Ovary (tissue), 7 donors: ENCODE measurements at regions not wholly inside any gene's neighbourhood (a gene's known extent, or its start where the extent isn't known, plus 50 kb on each side); places are given as distances from the start of the nearest gene placed in this dataset.

ENCODE experiments used
- DNase-seq, 5 donors: peaks; one replicate each; pipeline ENCODE4 v3.0.0-alpha.2; 2019 to 2020
- H3K27ac ChIP-seq, 2 donors: fragments of 200-600 bp; one replicate each; pipeline versions ENCODE4 v1.5.1 to v1.8.0; 2019 to 2022
- H3K27me3 ChIP-seq: fragments of 200-600 bp; one replicate; pipeline ENCODE4 v1.8.0; 2022
- H3K36me3 ChIP-seq: fragments of 200-600 bp; sonication (generic); one replicate; pipeline ENCODE4 v1.5.1; 2019
- H3K4me1 ChIP-seq: one replicate; pipeline ENCODE4 v1.8.1; 2013; ENCODE audit warnings: mild to moderate bottlenecking, moderate library complexity; ENCODE audit not compliant: insufficient read depth
- H3K4me3 ChIP-seq: fragments of 200-600 bp; sonication (generic); one replicate; pipeline ENCODE4 v1.5.1; 2017
- H3K9me3 ChIP-seq, 2 donors: fragments of 200-600 bp in 1 of 2; sonication (generic) in 1 of 2; one replicate each; pipeline versions ENCODE4 v1.5.1 to v1.8.1; 2013 to 2019; ENCODE audit warnings: mild to moderate bottlenecking in 1 of 2, moderate library complexity in 1 of 2
- CTCF ChIP-seq, 3 donors: fragments of 450-650 bp in 2 of 3; fragments of 200-600 bp in 1 of 3; IDR thresholded peaks; one replicate each; pipeline versions ENCODE4 v1.5.1 to v1.8.0; 2016 to 2022; ENCODE audit warnings: antibody characterized with exemption in 3 of 3, mild to moderate bottlenecking in 1 of 3
- EP300 ChIP-seq: sonication (generic); formaldehyde crosslinking; IDR thresholded peaks from one replicate; pipeline ENCODE4 v1.6.1; 2017; ENCODE audit warnings: antibody characterized with exemption
- POLR2A ChIP-seq: fragments of 450-650 bp; IDR thresholded peaks from one replicate; pipeline ENCODE4 v1.6.1; 2017; ENCODE audit warnings: antibody characterized with exemption, mild to moderate bottlenecking, moderate library complexity
- WGBS, 3 donors: extraction: QIAGEN DNeasy Blood & Tissue Kit in 1 of 3; methylation state at CpG; one replicate each; pipeline versions ENCODE4 v1.1.5 to v1.1.7; 2013 to 2017; 5-methylcytosine and 5-hydroxymethylcytosine counted together
- intact Hi-C, 4 donors: fragments of 100-400 bp; cut with DNase I; formaldehyde crosslinking; loops; one replicate each; pipeline versions ENCODE4 v1.11.0 to v1.15.1; 2022 to 2023
- donor health status: DM: no; HTN: no; CAD: no; lungs with moderate emphysema.
- donor health status: DM: no; HTN: no; CAD: no.
- donor health status: Bipolar disorder and iron deficiency.
- donor health status: DM: no; HTN: no; CAD: no.
- donor health status: DM: yes; HTN: yes; CAD: no.

GRCh38 chr20:9911519-9911918, 72.6 kb upstream of the PAK5 start:
- H3K27me3 ChIP-seq, result no peaks in the 10 kb centered on the region
- DNase-seq, result no peak
- H3K9me3 ChIP-seq, result no peaks in the 10 kb centered on the region
- no peaks in the 10 kb centered on the region for H3K36me3 ChIP-seq
- intact Hi-C loops, result no loop called here
- H3K4me1 ChIP-seq, result no peaks in the 10 kb centered on the region
- TF ChIP-seq CTCF (IDR thresholded peaks at IDR 0.05), result no peak
- no peak for TF ChIP-seq POLR2A
- no peak for TF ChIP-seq EP300
- no peak overlapping the region for H3K27ac ChIP-seq
- 60 to 72% (median 67%) methylated on average over 3 of the region's 3 CpGs for WGBS, 3 donors
- no peak overlapping the region for H3K4me3 ChIP-seq

GRCh38 chr20:9909167-9909566, 70.3 kb upstream of the PAK5 start:
- Histone ChIP-seq H3K4me3 (no peak overlapping the region), H3K9me3 (no peaks in the 10 kb centered on the region), H3K4me1 (no peaks in the 10 kb centered on the region), H3K27ac (no peak overlapping the region), H3K27me3 (no peaks in the 10 kb centered on the region), H3K36me3 (no peaks in the 10 kb centered on the region)
- DNase-seq, result no peak
- TF ChIP-seq EP300 (no peak), POLR2A (no peak), CTCF (IDR thresholded peaks at IDR 0.05) (no peak)
- intact Hi-C loops, result no loop called here

GRCh38 chr20:9903048-9903655, 64.3 kb upstream of the PAK5 start:
- Histone ChIP-seq H3K9me3 (no peaks in the 10 kb centered on the region), H3K27me3 (no peaks in the 10 kb centered on the region), H3K4me1 (no peaks in the 10 kb centered on the region), H3K36me3 (no peaks in the 10 kb centered on the region), H3K27ac (no peak overlapping the region), H3K4me3 (no peak overlapping the region)
- 0 to 18% (median 13%) methylated on average over 1 of the region's 1 CpG for WGBS, 3 donors
- TF ChIP-seq CTCF (IDR thresholded peaks at IDR 0.05) (no peak), EP300 (no peak), POLR2A (no peak)
- intact Hi-C loops, result no loop called here
- DNase-seq, result no peak

GRCh38 chr20:9889270-9889981, 50.5 kb upstream of the PAK5 start:
- TF ChIP-seq EP300 (no peak), CTCF (IDR thresholded peaks at IDR 0.05) (no peak), POLR2A (no peak)
- Histone ChIP-seq H3K9me3 (no peaks in the 10 kb centered on the region), H3K27me3 (no peaks in the 10 kb centered on the region), H3K4me3 (no peak overlapping the region), H3K27ac (no peak overlapping the region), H3K36me3 (no peaks in the 10 kb centered on the region), H3K4me1 (no peaks in the 10 kb centered on the region)
- 78 to 87% (median 79%) methylated on average over 6 of the region's 6 CpGs for WGBS, 3 donors
- no peak for DNase-seq
- intact Hi-C loops, result no loop called here
